ENCODE measurements at regions not wholly inside any gene's neighbourhood (a gene's known extent, or its start where the extent isn't known, plus 50 kb on each side); places are given as distances from the start of the nearest gene placed in this dataset.

DNA sequence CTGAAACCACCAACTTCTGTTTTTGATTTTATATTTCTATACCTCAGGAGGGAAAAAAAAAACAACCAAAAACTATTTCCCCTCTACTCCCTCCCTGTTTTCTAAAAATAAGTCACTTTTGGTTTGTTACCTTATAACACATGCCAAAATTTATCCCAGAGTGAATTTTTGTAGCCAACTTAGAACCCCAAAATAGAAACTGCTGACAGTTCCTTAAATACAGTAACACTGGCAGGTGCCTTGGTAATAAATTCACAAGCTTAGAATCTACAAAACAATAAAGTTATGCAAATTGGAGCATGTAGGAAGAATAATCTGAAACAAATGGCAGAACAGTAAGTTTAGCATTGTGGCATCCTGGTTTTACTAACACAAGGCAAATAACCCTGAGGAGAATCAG, 165.0 kb upstream of the HDAC9 start:
- TF ChIP-seq POLR2A (IDR thresholded peaks at IDR 0.05; ENCODE audit: extremely low read depth, insufficient read length) (no peak), MYC (IDR thresholded peaks at IDR 0.05; ENCODE audit: low read depth, low read length) (no peak)
- TF ChIP-seq, protein P1, sequence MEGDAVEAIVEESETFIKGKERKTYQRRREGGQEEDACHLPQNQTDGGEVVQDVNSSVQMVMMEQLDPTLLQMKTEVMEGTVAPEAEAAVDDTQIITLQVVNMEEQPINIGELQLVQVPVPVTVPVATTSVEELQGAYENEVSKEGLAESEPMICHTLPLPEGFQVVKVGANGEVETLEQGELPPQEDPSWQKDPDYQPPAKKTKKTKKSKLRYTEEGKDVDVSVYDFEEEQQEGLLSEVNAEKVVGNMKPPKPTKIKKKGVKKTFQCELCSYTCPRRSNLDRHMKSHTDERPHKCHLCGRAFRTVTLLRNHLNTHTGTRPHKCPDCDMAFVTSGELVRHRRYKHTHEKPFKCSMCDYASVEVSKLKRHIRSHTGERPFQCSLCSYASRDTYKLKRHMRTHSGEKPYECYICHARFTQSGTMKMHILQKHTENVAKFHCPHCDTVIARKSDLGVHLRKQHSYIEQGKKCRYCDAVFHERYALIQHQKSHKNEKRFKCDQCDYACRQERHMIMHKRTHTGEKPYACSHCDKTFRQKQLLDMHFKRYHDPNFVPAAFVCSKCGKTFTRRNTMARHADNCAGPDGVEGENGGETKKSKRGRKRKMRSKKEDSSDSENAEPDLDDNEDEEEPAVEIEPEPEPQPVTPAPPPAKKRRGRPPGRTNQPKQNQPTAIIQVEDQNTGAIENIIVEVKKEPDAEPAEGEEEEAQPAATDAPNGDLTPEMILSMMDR (IDR thresholded peaks at IDR 0.05; ENCODE audit: low read depth, low read length): no peak
- TF ChIP-seq, protein P2, sequence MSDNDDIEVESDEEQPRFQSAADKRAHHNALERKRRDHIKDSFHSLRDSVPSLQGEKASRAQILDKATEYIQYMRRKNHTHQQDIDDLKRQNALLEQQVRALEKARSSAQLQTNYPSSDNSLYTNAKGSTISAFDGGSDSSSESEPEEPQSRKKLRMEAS (IDR thresholded peaks at IDR 0.05; ENCODE audit: low read depth, low read length): no peak

All from NB4 (cell line).